C4-2B (cell line): ENCODE measurements at regions not wholly inside any gene's neighbourhood (a gene's known extent, or its start where the extent isn't known, plus 50 kb on each side); places are given as distances from the start of the nearest gene placed in this dataset.

ENCODE experiments used
- H3K27ac ChIP-seq: fragments of 450-650 bp; 2 replicates; pipeline ENCODE4 v1.5.1; 2017
- ZFX ChIP-seq: fragments of 450-650 bp; IDR thresholded peaks from 2 replicates; pipeline ENCODE4 v1.6.1; 2017
- TF ChIP-seq, protein P1 (sequence below): fragments of 450-650 bp; conservative IDR thresholded peaks from 2 replicates; pipeline ENCODE4 v1.5.1; 2017; ENCODE audit warnings: mild to moderate bottlenecking

DNA sequence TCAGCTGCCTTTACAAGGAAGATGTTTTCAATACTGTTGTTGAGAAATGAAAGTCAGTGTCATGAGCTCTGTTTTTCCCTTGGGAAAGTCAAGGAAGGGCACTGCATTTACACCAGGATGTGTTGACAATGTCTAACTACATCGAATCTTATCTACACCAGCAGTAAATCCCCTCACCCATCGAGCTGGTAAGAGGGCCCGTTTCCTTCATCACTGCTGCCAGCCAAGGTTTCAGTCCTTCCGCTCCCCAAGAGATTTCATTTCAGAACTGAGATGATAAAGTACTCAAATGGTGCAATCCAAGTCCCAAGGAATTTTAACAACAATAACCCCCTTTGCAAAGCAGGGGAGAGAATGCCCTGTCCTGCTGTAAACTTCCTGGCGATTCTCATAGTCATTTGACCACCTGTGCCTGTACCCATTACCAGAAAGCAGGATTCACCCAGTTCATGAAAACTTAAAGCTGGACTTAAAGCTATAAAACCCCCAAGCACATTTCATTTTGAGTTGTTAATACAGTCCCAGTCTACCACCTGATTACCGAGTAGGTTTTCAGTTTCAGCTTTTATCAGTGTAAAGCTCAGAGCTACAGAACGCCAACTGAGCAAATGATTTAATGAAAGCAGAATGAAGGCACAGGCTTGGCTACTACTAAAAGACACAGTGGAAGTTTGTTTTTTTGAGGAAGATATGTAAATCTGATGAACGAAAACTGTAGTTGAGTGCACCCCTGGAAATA is 122.5 kb upstream of the TAB2 start:
- no peak for TF ChIP-seq ZFX
- TF ChIP-seq, protein P1, sequence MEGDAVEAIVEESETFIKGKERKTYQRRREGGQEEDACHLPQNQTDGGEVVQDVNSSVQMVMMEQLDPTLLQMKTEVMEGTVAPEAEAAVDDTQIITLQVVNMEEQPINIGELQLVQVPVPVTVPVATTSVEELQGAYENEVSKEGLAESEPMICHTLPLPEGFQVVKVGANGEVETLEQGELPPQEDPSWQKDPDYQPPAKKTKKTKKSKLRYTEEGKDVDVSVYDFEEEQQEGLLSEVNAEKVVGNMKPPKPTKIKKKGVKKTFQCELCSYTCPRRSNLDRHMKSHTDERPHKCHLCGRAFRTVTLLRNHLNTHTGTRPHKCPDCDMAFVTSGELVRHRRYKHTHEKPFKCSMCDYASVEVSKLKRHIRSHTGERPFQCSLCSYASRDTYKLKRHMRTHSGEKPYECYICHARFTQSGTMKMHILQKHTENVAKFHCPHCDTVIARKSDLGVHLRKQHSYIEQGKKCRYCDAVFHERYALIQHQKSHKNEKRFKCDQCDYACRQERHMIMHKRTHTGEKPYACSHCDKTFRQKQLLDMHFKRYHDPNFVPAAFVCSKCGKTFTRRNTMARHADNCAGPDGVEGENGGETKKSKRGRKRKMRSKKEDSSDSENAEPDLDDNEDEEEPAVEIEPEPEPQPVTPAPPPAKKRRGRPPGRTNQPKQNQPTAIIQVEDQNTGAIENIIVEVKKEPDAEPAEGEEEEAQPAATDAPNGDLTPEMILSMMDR: no peak
- H3K27ac ChIP-seq: no peak overlapping the region

DNA sequence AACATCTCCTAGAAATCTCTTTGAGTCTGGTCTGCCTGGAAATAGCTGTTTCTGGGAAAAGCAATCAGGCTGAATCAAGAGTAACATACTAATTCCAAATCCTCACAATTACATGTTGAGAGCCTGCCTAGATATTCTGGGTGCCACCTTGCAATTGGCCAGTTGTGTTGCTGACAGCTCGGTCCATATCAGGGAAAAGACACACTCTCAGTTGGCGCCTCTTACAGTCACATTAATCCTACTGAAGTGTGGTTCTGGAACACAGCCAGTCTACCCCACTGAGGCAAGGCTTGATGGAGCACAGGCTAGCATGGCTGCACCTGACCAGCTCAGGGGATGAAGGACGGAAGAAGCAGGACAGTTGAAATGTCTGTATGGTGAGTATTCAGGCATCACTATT is 121.4 kb upstream of the TAB2 start:
- H3K27ac ChIP-seq: no peak overlapping the region
- TF ChIP-seq ZFX: no peak
- TF ChIP-seq, protein P1: no peak

DNA sequence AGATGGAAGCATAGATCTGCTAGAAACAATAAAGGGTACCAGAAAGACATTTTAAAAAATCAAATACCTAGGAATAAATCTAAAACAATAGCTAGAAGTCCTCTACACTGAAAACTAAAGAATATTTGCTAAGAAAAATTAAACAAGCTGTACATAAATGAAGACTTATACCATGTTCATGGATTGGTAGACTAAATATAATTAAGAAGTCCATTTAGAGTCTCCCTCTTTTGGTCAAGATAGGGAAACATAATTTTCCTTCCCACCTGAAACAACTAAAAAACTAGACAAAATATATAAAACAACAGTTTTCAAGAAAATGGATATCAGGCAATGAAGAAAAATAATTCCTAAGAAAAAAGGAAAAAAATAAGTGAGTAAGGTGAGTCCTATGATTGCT is 120.0 kb upstream of the TAB2 start:
- no peak for TF ChIP-seq ZFX
- TF ChIP-seq, protein P1: no peak
- H3K27ac ChIP-seq: no peak overlapping the region

DNA sequence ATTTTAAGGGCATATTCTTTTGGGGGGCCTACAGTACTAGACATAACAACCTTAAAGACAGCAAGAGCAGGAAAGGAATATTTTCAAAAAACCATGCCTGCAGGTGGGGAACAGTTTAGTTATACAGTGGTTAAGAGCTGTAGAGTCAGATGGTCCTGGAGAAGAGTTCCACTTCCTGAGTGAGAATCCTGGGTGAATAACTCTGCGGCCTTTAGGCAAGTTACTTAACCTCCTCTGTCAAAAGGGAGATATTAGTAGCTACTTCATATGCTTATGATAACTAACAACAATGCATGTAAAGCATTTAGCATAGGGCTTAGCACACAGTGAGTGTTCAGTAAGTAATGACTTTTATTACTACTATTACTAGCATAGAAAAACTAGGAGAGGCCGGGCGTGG is 119.2 kb upstream of the TAB2 start:
- TF ChIP-seq, protein P1: no peak
- no peak for TF ChIP-seq ZFX
- H3K27ac ChIP-seq: no peak overlapping the region

DNA sequence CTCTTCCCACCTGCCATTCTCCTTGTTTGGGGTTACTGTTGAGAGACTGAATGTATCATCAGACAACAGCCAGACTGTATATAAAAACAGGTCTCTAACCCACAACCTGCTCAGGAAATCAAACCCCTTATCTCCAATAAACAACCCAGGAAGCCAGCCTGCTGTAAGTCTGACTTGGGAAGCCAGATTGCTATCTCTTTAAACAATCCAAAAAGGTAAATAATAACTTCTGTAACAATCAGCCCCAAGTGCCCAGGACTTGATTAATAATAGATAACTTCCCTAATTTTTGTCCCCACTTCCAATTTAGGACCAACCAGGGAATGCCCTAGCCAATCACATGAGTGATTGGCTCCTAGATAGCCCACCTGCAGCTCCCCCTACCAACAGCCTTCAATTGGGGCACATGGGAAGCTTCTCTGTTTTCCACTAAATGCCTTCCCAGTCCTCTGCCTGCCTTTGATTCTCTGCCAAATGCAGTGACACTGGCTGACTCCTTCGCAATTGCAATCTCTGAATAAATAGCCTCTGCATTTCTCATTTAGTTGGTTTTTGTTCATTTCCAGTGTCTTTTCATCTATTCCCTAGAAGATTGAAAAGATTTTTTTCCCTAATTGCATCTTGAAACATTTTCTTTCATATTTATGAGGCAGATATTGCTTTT is 117.1 kb upstream of the TAB2 start:
- TF ChIP-seq, protein P1: no peak
- no peak for TF ChIP-seq ZFX

DNA sequence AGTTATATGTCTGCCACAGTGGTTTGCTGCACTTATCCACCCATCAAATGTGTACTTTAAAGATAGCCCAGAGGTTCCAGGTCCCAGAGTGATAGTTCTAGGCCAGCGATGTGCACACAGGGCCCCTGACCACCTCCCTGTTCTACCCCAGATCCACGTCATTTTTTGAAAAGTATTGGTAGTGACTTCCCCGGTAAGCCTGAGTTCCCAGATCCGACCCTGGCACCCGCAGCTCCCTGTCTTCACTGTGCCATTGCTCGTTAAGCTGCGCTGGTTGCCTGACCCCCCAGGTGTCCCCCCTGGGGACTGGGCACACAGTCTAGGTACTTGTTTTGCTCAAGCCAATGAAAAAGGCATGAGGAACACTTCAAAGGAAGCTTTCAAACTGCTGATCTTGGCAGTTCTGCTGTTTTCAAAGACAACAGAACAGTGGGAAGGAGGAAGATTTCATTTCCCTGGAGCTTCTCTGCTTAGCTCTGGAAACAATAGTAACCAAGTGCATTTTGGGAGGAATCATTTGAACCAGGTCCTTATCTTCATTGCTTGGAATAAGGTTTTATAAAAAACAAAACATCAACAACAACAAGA is 116.3 kb upstream of the TAB2 start:
- no peak for TF ChIP-seq ZFX
- TF ChIP-seq, protein P1: no peak
- H3K27ac ChIP-seq: no peak overlapping the region

More for the DNA sequence above, 117.1 kb upstream of the TAB2 start:
- peak overlapping the region; percentile 41; the same call in 1 of the 2 replicates for H3K27ac ChIP-seq

DNA sequence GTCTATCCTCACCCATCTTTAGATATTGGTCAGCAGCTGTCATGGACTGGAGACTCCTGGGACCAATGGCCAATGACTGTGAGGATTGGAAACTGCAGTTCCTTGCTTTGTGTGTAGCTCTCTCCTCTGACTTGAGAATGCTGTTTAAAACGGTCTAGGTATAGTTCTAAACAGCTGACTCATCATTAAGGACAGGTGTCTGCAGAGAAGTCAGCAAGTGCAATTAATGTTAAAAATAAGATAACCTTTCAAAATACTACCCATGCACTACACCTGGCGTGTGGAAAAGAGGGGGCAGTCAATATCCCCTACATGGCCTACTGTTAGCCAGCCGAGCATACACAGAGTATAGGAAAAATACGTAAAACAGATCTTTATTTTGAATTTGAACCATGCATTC is 115.4 kb upstream of the TAB2 start:
- TF ChIP-seq ZFX: no peak
- TF ChIP-seq, protein P1: no peak
- H3K27ac ChIP-seq: no peak overlapping the region
